ENCODE measurements at regions not wholly inside any gene's neighbourhood (a gene's known extent, or its start where the extent isn't known, plus 50 kb on each side); places are given as distances from the start of the nearest gene placed in this dataset.

DNA sequence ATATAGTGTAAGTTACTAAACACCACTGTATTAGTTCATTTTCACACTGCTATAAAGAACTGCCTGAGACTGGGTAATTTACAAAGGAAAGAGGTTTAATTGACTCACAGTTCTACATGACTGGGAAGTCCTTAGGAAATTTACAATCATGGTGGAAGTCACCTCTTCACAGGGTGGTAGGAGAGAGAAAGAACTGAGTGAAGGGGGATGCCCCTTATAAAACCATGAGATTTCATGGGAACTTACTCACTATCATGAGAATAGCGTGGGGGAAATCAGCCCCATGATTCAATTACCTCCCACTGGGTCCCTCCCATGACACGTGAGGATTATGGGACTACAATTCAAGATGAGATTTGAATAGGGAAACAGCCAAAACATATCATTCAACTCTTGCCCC is 618.0 kb downstream of the NYAP2 start:
- TF ChIP-seq POLR2A (IDR thresholded peaks at IDR 0.05; ENCODE audit: insufficient read depth in 1 of 2, low read depth in 2 of 2, low read length in 2 of 2) (no peak), SP1 (IDR thresholded peaks at IDR 0.05) (no peak), SP1 (CRISPR knock-in tag; IDR thresholded peaks at IDR 0.05) (no peak), ZNF644 (CRISPR knock-in tag; IDR thresholded peaks at IDR 0.05; ENCODE audit: low read depth) (no peak), YY1 (IDR thresholded peaks at IDR 0.05; ENCODE audit: insufficient read depth, insufficient replicate concordance, low read depth, low read length) (no peak), CREB1 (IDR thresholded peaks at IDR 0.05) (no peak), CREB1 (CRISPR knock-in tag; IDR thresholded peaks at IDR 0.05) (no peak), ZBTB8A (CRISPR knock-in tag; IDR thresholded peaks at IDR 0.05; ENCODE audit: borderline replicate concordance, low read depth) (no peak), ZNF24 (IDR thresholded peaks at IDR 0.05) (no peak), NFIC (IDR thresholded peaks at IDR 0.05; ENCODE audit: low read length) (no peak), MTA1 (CRISPR knock-in tag; IDR thresholded peaks at IDR 0.05; ENCODE audit: borderline replicate concordance) (no peak), SP2 (CRISPR knock-in tag; IDR thresholded peaks at IDR 0.05) (no peak)
- TF ChIP-seq, protein P1, sequence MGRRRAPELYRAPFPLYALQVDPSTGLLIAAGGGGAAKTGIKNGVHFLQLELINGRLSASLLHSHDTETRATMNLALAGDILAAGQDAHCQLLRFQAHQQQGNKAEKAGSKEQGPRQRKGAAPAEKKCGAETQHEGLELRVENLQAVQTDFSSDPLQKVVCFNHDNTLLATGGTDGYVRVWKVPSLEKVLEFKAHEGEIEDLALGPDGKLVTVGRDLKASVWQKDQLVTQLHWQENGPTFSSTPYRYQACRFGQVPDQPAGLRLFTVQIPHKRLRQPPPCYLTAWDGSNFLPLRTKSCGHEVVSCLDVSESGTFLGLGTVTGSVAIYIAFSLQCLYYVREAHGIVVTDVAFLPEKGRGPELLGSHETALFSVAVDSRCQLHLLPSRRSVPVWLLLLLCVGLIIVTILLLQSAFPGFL (CRISPR knock-in tag; IDR thresholded peaks at IDR 0.05) = no peak
